ENCODE measurements at regions not wholly inside any gene's neighbourhood (a gene's known extent, or its start where the extent isn't known, plus 50 kb on each side); places are given as distances from the start of the nearest gene placed in this dataset.

DNA sequence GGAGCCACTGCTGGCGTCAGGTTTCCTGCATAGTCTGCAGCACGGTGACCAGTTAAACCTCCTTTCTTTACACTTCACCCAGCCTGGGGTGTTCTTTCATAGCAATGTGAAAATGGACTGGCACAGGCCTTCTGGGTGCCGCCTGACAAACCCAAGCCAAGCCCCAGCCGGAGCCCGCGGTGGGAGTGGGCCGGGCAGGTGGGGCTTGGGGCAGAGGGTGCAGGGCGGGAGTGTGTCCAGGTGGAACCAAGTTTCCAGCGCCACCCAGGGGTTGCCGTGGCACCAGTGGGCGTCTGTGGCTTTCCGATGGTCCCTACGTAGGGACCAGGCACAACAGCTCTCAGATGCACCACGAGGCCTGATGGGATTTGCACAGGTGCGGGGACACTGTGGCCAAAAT, 75.8 kb downstream of the RTP5 start:
- TF ChIP-seq, protein P1, sequence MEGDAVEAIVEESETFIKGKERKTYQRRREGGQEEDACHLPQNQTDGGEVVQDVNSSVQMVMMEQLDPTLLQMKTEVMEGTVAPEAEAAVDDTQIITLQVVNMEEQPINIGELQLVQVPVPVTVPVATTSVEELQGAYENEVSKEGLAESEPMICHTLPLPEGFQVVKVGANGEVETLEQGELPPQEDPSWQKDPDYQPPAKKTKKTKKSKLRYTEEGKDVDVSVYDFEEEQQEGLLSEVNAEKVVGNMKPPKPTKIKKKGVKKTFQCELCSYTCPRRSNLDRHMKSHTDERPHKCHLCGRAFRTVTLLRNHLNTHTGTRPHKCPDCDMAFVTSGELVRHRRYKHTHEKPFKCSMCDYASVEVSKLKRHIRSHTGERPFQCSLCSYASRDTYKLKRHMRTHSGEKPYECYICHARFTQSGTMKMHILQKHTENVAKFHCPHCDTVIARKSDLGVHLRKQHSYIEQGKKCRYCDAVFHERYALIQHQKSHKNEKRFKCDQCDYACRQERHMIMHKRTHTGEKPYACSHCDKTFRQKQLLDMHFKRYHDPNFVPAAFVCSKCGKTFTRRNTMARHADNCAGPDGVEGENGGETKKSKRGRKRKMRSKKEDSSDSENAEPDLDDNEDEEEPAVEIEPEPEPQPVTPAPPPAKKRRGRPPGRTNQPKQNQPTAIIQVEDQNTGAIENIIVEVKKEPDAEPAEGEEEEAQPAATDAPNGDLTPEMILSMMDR (IDR thresholded peaks at IDR 0.05), result no peak
- no peak for TF ChIP-seq POLR2A (IDR thresholded peaks at IDR 0.05)

Measured in adrenal gland (tissue), 5 donors.